ENCODE measurements at regions not wholly inside any gene's neighbourhood (a gene's known extent, or its start where the extent isn't known, plus 50 kb on each side); places are given as distances from the start of the nearest gene placed in this dataset.

GRCh38 chr7:153452661-153453060 is 599.5 kb upstream of the DPP6 start:
- Mint-ChIP-seq H3K4me1 (ENCODE audit: low read depth) (no peaks in the 10 kb centered on the region), H3K27me3 (ENCODE audit: insufficient read depth) (no peaks in the 10 kb centered on the region), H3K4me3 (no peak overlapping the region), H3K27ac (no peak overlapping the region), H3K36me3 (ENCODE audit: low read depth) (peaks cover 6% of the 10 kb centered on the region; the same call in 1 of the 2 replicates), H3K9me3 (peaks cover 48% of the 10 kb centered on the region)
- DNase-seq: no peak
- TF ChIP-seq CTCF (IDR thresholded peaks at IDR 0.05): no peak

- H3K4me3 Mint-ChIP-seq: no peak overlapping the region
- H3K27ac Mint-ChIP-seq: no peak overlapping the region
- no peaks in the 10 kb centered on the region for H3K27me3 Mint-ChIP-seq (ENCODE audit: insufficient read depth)
- peaks cover 6% of the 10 kb centered on the region; the same call in 1 of the 2 replicates for H3K36me3 Mint-ChIP-seq (ENCODE audit: low read depth)
- peaks cover 47% of the 10 kb centered on the region for H3K9me3 Mint-ChIP-seq
- no peak for TF ChIP-seq CTCF (IDR thresholded peaks at IDR 0.05)
- DNase-seq: no peak
- H3K4me1 Mint-ChIP-seq (ENCODE audit: low read depth): no peaks in the 10 kb centered on the region
These were observed 597.9 kb upstream of the DPP6 start for GRCh38 chr7:153454306-153454705.

GRCh38 chr7:153457746-153458145 is 594.5 kb upstream of the DPP6 start:
- TF ChIP-seq CTCF (IDR thresholded peaks at IDR 0.05): no peak
- peaks cover 53% of the 10 kb centered on the region for H3K9me3 Mint-ChIP-seq
- H3K27me3 Mint-ChIP-seq (ENCODE audit: insufficient read depth): no peaks in the 10 kb centered on the region
- peaks cover 6% of the 10 kb centered on the region; the same call in 1 of the 2 replicates for H3K36me3 Mint-ChIP-seq (ENCODE audit: low read depth)
- H3K27ac Mint-ChIP-seq: no peak overlapping the region
- no peak overlapping the region for H3K4me3 Mint-ChIP-seq
- DNase-seq: no peak
- H3K4me1 Mint-ChIP-seq (ENCODE audit: low read depth): no peaks in the 10 kb centered on the region

GRCh38 chr7:153470004-153470671 is 582.1 kb upstream of the DPP6 start:
- Mint-ChIP-seq H3K4me3 (no peak overlapping the region), H3K27ac (no peak overlapping the region), H3K36me3 (ENCODE audit: low read depth) (peaks cover 11% of the 10 kb centered on the region), H3K9me3 (peaks cover 65% of the 10 kb centered on the region), H3K27me3 (ENCODE audit: insufficient read depth) (no peaks in the 10 kb centered on the region; the same call in 1 of the 2 replicates), H3K4me1 (ENCODE audit: low read depth) (no peaks in the 10 kb centered on the region)
- DNase-seq: no peak
- TF ChIP-seq CTCF (IDR thresholded peaks at IDR 0.05): no peak

- no peak for DNase-seq
- no peak overlapping the region for H3K27ac Mint-ChIP-seq
- no peak for TF ChIP-seq CTCF (IDR thresholded peaks at IDR 0.05)
- peaks cover 58% of the 10 kb centered on the region for H3K9me3 Mint-ChIP-seq
- no peaks in the 10 kb centered on the region; the same call in 1 of the 2 replicates for H3K27me3 Mint-ChIP-seq (ENCODE audit: insufficient read depth)
- H3K36me3 Mint-ChIP-seq (ENCODE audit: low read depth): peaks cover 11% of the 10 kb centered on the region
- H3K4me3 Mint-ChIP-seq: no peak overlapping the region
- no peaks in the 10 kb centered on the region for H3K4me1 Mint-ChIP-seq (ENCODE audit: low read depth)
These were observed 579.7 kb upstream of the DPP6 start for GRCh38 chr7:153472516-153472915.
